ENCODE measurements at regions not wholly inside any gene's neighbourhood (a gene's known extent, or its start where the extent isn't known, plus 50 kb on each side); places are given as distances from the start of the nearest gene placed in this dataset.

GRCh38 chr10:78297997-78298396 is 264.3 kb downstream of the RPS24 start:
- no peak for DNase-seq (ENCODE audit: low read depth in 2 of 2)

GRCh38 chr10:78298835-78299234 is 265.2 kb downstream of the RPS24 start:
- DNase-seq (ENCODE audit: low read depth in 2 of 2) = no peak

- DNase-seq (ENCODE audit: low read depth in 2 of 2) = no peak
Measured at GRCh38 chr10:78299851-78300468, 266.3 kb downstream of the RPS24 start.

- DNase-seq (ENCODE audit: low read depth in 2 of 2) = no peak
Measured at GRCh38 chr10:78300526-78300925, 266.9 kb downstream of the RPS24 start.

- no peak for DNase-seq (ENCODE audit: low read depth in 2 of 2)
Measured at GRCh38 chr10:78301481-78301880, 267.8 kb downstream of the RPS24 start.

GRCh38 chr10:78301891-78302738 is 268.5 kb downstream of the RPS24 start:
- no peak for DNase-seq (ENCODE audit: low read depth in 2 of 2)

GRCh38 chr10:78302739-78302988 is 269.0 kb downstream of the RPS24 start:
- no peak for DNase-seq (ENCODE audit: low read depth in 2 of 2)

GRCh38 chr10:78302989-78303854 is 269.6 kb downstream of the RPS24 start:
- peak; percentile 63 to 64 for DNase-seq (ENCODE audit: low read depth in 2 of 2)

GRCh38 chr10:78304091-78305045 is 270.7 kb downstream of the RPS24 start:
- no peak for DNase-seq (ENCODE audit: low read depth in 2 of 2)

GRCh38 chr10:78305311-78305710 is 271.6 kb downstream of the RPS24 start:
- DNase-seq (ENCODE audit: low read depth in 2 of 2) = no peak

GRCh38 chr10:78306358-78306757 is 272.7 kb downstream of the RPS24 start:
- DNase-seq (ENCODE audit: low read depth in 2 of 2) = no peak

GRCh38 chr10:78307576-78307975 is 273.9 kb downstream of the RPS24 start:
- no peak for DNase-seq (ENCODE audit: low read depth in 2 of 2)

- no peak for DNase-seq (ENCODE audit: low read depth in 2 of 2)
Measured at GRCh38 chr10:78309536-78310237, 276.0 kb downstream of the RPS24 start.

GRCh38 chr10:78310481-78311080 is 276.9 kb downstream of the RPS24 start:
- DNase-seq (ENCODE audit: low read depth in 2 of 2) = no peak

GRCh38 chr10:78312197-78313047 is 278.8 kb downstream of the RPS24 start:
- DNase-seq (ENCODE audit: low read depth in 2 of 2) = no peak

GRCh38 chr10:78313048-78313381 is 279.4 kb downstream of the RPS24 start:
- no peak for DNase-seq (ENCODE audit: low read depth in 2 of 2)

GRCh38 chr10:78313636-78314035 is 280.0 kb downstream of the RPS24 start:
- no peak for DNase-seq (ENCODE audit: low read depth in 2 of 2)

GRCh38 chr10:78314651-78315050 is 281.0 kb downstream of the RPS24 start:
- no peak for DNase-seq (ENCODE audit: low read depth in 2 of 2)

- peak; percentile 62 to 64 for DNase-seq (ENCODE audit: low read depth in 2 of 2)
Measured at GRCh38 chr10:78316451-78316931, 282.8 kb downstream of the RPS24 start.

All from fibroblast of skin of left quadriceps (primary cell).